ENCODE measurements at regions not wholly inside any gene's neighbourhood (a gene's known extent, or its start where the extent isn't known, plus 50 kb on each side); places are given as distances from the start of the nearest gene placed in this dataset.

- H3K9me3 Mint-ChIP-seq: no peaks in the 10 kb centered on the region
- no peaks in the 10 kb centered on the region for H3K36me3 Mint-ChIP-seq (ENCODE audit: low read depth)
- no peak overlapping the region for H3K4me3 Mint-ChIP-seq
Measured at GRCh38 chr13:59178344-59178743, 985.4 kb downstream of the DIAPH3 start.

GRCh38 chr13:59182241-59182640 lies 981.5 kb downstream of the DIAPH3 start:
- intact Hi-C loops (cut with micrococcal nuclease): no loop called here
- H3K27ac Mint-ChIP-seq: no peak overlapping the region

More at GRCh38 chr13:59178344-59178743, 985.4 kb downstream of the DIAPH3 start:
- Mint-ChIP-seq H3K4me1 (ENCODE audit: low read depth) (no peaks in the 10 kb centered on the region), H3K27me3 (no peaks in the 10 kb centered on the region), H3K27ac (no peak overlapping the region)
- no peak for ATAC-seq
- intact Hi-C loops (cut with micrococcal nuclease): no loop called here
- POLR2A ChIA-PET: no interaction called here
- CTCF ChIA-PET: interaction anchor here (1.0 kb wide), 1 partner anchor 23 kb away, joined by 3 read pairs; no protein-coding TSS in a partner anchor
- no peak for TF ChIP-seq CTCF (IDR thresholded peaks at IDR 0.05)
- DNase-seq: no peak

GRCh38 chr13:59197397-59197796 lies 966.3 kb downstream of the DIAPH3 start:
- intact Hi-C loops (cut with micrococcal nuclease): no loop called here
- POLR2A ChIA-PET: no interaction called here
- Mint-ChIP-seq H3K9me3 (no peaks in the 10 kb centered on the region), H3K36me3 (ENCODE audit: low read depth) (no peaks in the 10 kb centered on the region), H3K27ac (no peak overlapping the region), H3K27me3 (no peaks in the 10 kb centered on the region), H3K4me1 (ENCODE audit: low read depth) (no peaks in the 10 kb centered on the region), H3K4me3 (no peak overlapping the region)
- DNase-seq (no peak), ATAC-seq (no peak)
- CTCF ChIA-PET: no interaction called here
- no peak for TF ChIP-seq CTCF (IDR thresholded peaks at IDR 0.05)

More at GRCh38 chr13:59182241-59182640, 981.5 kb downstream of the DIAPH3 start:
- ChIA-PET CTCF (no interaction called here), POLR2A (no interaction called here)
- Mint-ChIP-seq H3K4me3 (no peak overlapping the region), H3K9me3 (no peaks in the 10 kb centered on the region), H3K36me3 (ENCODE audit: low read depth) (no peaks in the 10 kb centered on the region), H3K27me3 (no peaks in the 10 kb centered on the region), H3K4me1 (ENCODE audit: low read depth) (no peaks in the 10 kb centered on the region)
- ATAC-seq: no peak
- no peak for DNase-seq
- no peak for TF ChIP-seq CTCF (IDR thresholded peaks at IDR 0.05)

- Mint-ChIP-seq H3K4me3 (no peak overlapping the region), H3K9me3 (no peaks in the 10 kb centered on the region), H3K36me3 (ENCODE audit: low read depth) (no peaks in the 10 kb centered on the region), H3K27me3 (no peaks in the 10 kb centered on the region), H3K27ac (no peak overlapping the region), H3K4me1 (ENCODE audit: low read depth) (no peaks in the 10 kb centered on the region)
- no peak for TF ChIP-seq CTCF (IDR thresholded peaks at IDR 0.05)
- ChIA-PET CTCF (no interaction called here), POLR2A (no interaction called here)
- no peak for ATAC-seq
- intact Hi-C loops (cut with micrococcal nuclease): no loop called here
- DNase-seq: no peak
Measured at GRCh38 chr13:59201841-59202240, 961.9 kb downstream of the DIAPH3 start.

- no peak overlapping the region for H3K4me3 Mint-ChIP-seq
- no peak overlapping the region for H3K27ac Mint-ChIP-seq
- no peaks in the 10 kb centered on the region for H3K4me1 Mint-ChIP-seq (ENCODE audit: low read depth)
- intact Hi-C loops (cut with micrococcal nuclease): no loop called here
- H3K27me3 Mint-ChIP-seq: no peaks in the 10 kb centered on the region
- CTCF ChIA-PET: interaction anchor here (1.2 to 1.5 kb wide), 2 partner anchors 34 to 114 kb away, joined by 3 to 4 read pairs; no protein-coding TSS in a partner anchor
- no peaks in the 10 kb centered on the region for H3K9me3 Mint-ChIP-seq
- no peak for ATAC-seq
- H3K36me3 Mint-ChIP-seq (ENCODE audit: low read depth): no peaks in the 10 kb centered on the region
- no peak for DNase-seq
- TF ChIP-seq CTCF (IDR thresholded peaks at IDR 0.05): no peak
- POLR2A ChIA-PET: no interaction called here
Measured at GRCh38 chr13:59203855-59204254, 959.9 kb downstream of the DIAPH3 start.

Data from activated CD8-positive, alpha-beta T cell treated with anti-CD3 and anti-CD28 coated beads for 36 hours (primary cell).